ENCODE measurements at regions not wholly inside any gene's neighbourhood (a gene's known extent, or its start where the extent isn't known, plus 50 kb on each side); places are given as distances from the start of the nearest gene placed in this dataset.

DNA sequence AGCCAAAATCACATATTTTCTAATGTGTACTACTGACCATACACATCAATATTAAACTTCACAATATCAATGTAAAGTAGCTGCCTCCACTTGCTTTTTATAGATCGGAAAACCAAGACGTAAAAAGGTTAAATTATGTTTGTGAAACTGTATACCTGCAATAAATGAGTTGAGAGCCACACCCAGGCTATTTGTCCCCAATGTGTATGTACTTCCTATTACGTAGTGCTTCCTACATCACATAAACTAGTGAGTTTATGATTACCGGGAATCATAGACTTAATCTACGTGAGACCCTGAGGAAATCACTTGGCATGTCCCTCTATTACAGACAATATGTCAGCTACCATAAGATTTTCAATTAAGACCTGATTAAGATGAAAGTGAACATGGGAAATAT lies 903.4 kb downstream of the RAB28 start:
- TF ChIP-seq, protein P1, sequence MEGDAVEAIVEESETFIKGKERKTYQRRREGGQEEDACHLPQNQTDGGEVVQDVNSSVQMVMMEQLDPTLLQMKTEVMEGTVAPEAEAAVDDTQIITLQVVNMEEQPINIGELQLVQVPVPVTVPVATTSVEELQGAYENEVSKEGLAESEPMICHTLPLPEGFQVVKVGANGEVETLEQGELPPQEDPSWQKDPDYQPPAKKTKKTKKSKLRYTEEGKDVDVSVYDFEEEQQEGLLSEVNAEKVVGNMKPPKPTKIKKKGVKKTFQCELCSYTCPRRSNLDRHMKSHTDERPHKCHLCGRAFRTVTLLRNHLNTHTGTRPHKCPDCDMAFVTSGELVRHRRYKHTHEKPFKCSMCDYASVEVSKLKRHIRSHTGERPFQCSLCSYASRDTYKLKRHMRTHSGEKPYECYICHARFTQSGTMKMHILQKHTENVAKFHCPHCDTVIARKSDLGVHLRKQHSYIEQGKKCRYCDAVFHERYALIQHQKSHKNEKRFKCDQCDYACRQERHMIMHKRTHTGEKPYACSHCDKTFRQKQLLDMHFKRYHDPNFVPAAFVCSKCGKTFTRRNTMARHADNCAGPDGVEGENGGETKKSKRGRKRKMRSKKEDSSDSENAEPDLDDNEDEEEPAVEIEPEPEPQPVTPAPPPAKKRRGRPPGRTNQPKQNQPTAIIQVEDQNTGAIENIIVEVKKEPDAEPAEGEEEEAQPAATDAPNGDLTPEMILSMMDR (IDR thresholded peaks at IDR 0.05; ENCODE audit: low read length), result no peak
- TF ChIP-seq EZH2 (optimal IDR thresholded peaks at IDR 0.05; ENCODE audit: low read depth, low read length), result no peak
